ENCODE measurements at regions not wholly inside any gene's neighbourhood (a gene's known extent, or its start where the extent isn't known, plus 50 kb on each side); places are given as distances from the start of the nearest gene placed in this dataset.
"Not testable (repeated sequence)": the region's sequence is repeated elsewhere in the genome, so short reads cannot be mapped to it uniquely, and the experiment has no call there.

GRCh38 chr15:36161108-36161507 lies 418.3 kb upstream of the CDIN1 start:
- no peaks in the 10 kb centered on the region for H3K27me3 ChIP-seq (replicated peaks; ENCODE audit: insufficient read depth)
- no peak overlapping the region for H3K27ac ChIP-seq
- intact Hi-C loops (cut with DNase I) = no loop called here
- H3K36me3 ChIP-seq = no peaks in the 10 kb centered on the region
- H3K4me3 ChIP-seq = no peak overlapping the region
- no peaks in the 10 kb centered on the region for H3K9me3 ChIP-seq
- no peaks in the 10 kb centered on the region for H3K4me1 ChIP-seq (replicated peaks)
- DNase-seq (ENCODE audit: low spot score) = no peak
- TF ChIP-seq POLR2AphosphoS5 (IDR thresholded peaks at IDR 0.05) (no peak), POLR2A (IDR thresholded peaks at IDR 0.05) (no peak), CTCF (IDR thresholded peaks at IDR 0.05) (no peak)

GRCh38 chr15:36161771-36162212 lies 417.6 kb upstream of the CDIN1 start:
- intact Hi-C loops (cut with DNase I) = no loop called here

GRCh38 chr15:36163983-36164382 lies 415.4 kb upstream of the CDIN1 start:
- H3K27ac ChIP-seq; H3K4me1 ChIP-seq (replicated peaks); H3K4me3 ChIP-seq; H3K27me3 ChIP-seq (replicated peaks; ENCODE audit: insufficient read depth); H3K36me3 ChIP-seq; DNase-seq (ENCODE audit: low spot score); H3K9me3 ChIP-seq; intact Hi-C loops (cut with DNase I): not testable (repeated sequence)
- 97% methylated on average over 13 of the region's 13 CpGs for WGBS

More at GRCh38 chr15:36161771-36162212, 417.6 kb upstream of the CDIN1 start:
- no peaks in the 10 kb centered on the region for H3K36me3 ChIP-seq
- 17% methylated on average over 2 of the region's 2 CpGs for WGBS
- no peaks in the 10 kb centered on the region for H3K27me3 ChIP-seq (replicated peaks; ENCODE audit: insufficient read depth)
- H3K9me3 ChIP-seq = no peaks in the 10 kb centered on the region
- DNase-seq (ENCODE audit: low spot score) = no peak
- H3K4me1 ChIP-seq (replicated peaks) = no peaks in the 10 kb centered on the region
- no peak overlapping the region for H3K27ac ChIP-seq
- TF ChIP-seq CTCF (IDR thresholded peaks at IDR 0.05) (no peak), POLR2A (IDR thresholded peaks at IDR 0.05) (no peak)
- H3K4me3 ChIP-seq = no peak overlapping the region

- no peaks in the 10 kb centered on the region for H3K9me3 ChIP-seq
- no peak overlapping the region for H3K27ac ChIP-seq
- no peaks in the 10 kb centered on the region for H3K36me3 ChIP-seq
- H3K4me3 ChIP-seq = no peak overlapping the region
- 79% methylated on average over 2 of the region's 2 CpGs for WGBS
- no peaks in the 10 kb centered on the region for H3K4me1 ChIP-seq (replicated peaks)
- H3K27me3 ChIP-seq (replicated peaks; ENCODE audit: insufficient read depth) = no peaks in the 10 kb centered on the region
- no peak for TF ChIP-seq CTCF (IDR thresholded peaks at IDR 0.05)
- no peak for TF ChIP-seq POLR2A (IDR thresholded peaks at IDR 0.05)
- no peak for TF ChIP-seq POLR2AphosphoS5 (IDR thresholded peaks at IDR 0.05)
- DNase-seq (ENCODE audit: low spot score) = no peak
- intact Hi-C loops (cut with DNase I) = no loop called here
Observed at GRCh38 chr15:36172955-36173354, 406.5 kb upstream of the CDIN1 start.

GRCh38 chr15:36175186-36175740 lies 404.2 kb upstream of the CDIN1 start:
- WGBS = 50% methylated on average over 8 of the region's 8 CpGs
- no peaks in the 10 kb centered on the region for H3K36me3 ChIP-seq
- H3K27ac ChIP-seq = no peak overlapping the region
- DNase-seq (ENCODE audit: low spot score) = no peak
- H3K27me3 ChIP-seq (replicated peaks; ENCODE audit: insufficient read depth) = no peaks in the 10 kb centered on the region
- TF ChIP-seq POLR2A (IDR thresholded peaks at IDR 0.05) (no peak), CTCF (IDR thresholded peaks at IDR 0.05) (no peak), POLR2AphosphoS5 (IDR thresholded peaks at IDR 0.05) (no peak)
- no peak overlapping the region for H3K4me3 ChIP-seq
- intact Hi-C loops (cut with DNase I) = no loop called here
- no peaks in the 10 kb centered on the region for H3K4me1 ChIP-seq (replicated peaks)
- no peaks in the 10 kb centered on the region for H3K9me3 ChIP-seq

Data from prostate gland (tissue), 2 donors.